HEK293 (cell line): ENCODE measurements at regions not wholly inside any gene's neighbourhood (a gene's known extent, or its start where the extent isn't known, plus 50 kb on each side); places are given as distances from the start of the nearest gene placed in this dataset.

Source experiments
- CTCF ChIA-PET: fragments of 350-600 bp; formaldehyde crosslinking; extraction: SDS; loops from one replicate; lab custom pipeline; 2021; ENCODE audit warnings: antibody characterized with exemption; lab: Yijun Ruan, JAX
- POLR2A ChIA-PET: fragments of 300-600 bp; formaldehyde crosslinking; extraction: SDS; loops from one replicate; lab custom pipeline; 2020; ENCODE audit warnings: antibody characterized with exemption, inconsistent platforms; lab: Yijun Ruan, JAX
- H3K27ac ChIP-seq: fragments of 200-500 bp; sonication (Bioruptor generic); 2 replicates; pipeline ENCODE4 v1.5.1; 2014; ENCODE audit warnings: low read depth, low read length, control low read depth, inconsistent platforms; ENCODE audit errors: extremely low read depth
- H3K36me3 ChIP-seq, 2 experiments: fragments of 200-500 bp in 1 of 2; sonication (Bioruptor generic) in 1 of 2; 1 replicate in 1 of 2; 2 replicates in 1 of 2; pipeline ENCODE4 v1.5.1; 2014 to 2017; ENCODE audit warnings: inconsistent platforms in 2 of 2, low read length in 2 of 2; ENCODE audit not compliant: control insufficient read depth in 2 of 2, insufficient read depth in 1 of 2
- H3K4me1 ChIP-seq: fragments of 200-500 bp; sonication (Bioruptor generic); 2 replicates; pipeline ENCODE4 v1.5.1; 2014; ENCODE audit warnings: mild to moderate bottlenecking, low read length, inconsistent platforms; ENCODE audit not compliant: control insufficient read depth, insufficient read depth
- H3K4me3 ChIP-seq: 2 replicates; pipeline ENCODE4 v1.5.1; 2011; ENCODE audit warnings: low read depth, mild to moderate bottlenecking, control low read depth, low read length, moderate library complexity
- H3K9me3 ChIP-seq: fragments of 200-500 bp; sonication (Bioruptor generic); 2 replicates; pipeline ENCODE4 v1.5.1; 2014; ENCODE audit warnings: low read depth, low read length, inconsistent platforms; ENCODE audit not compliant: control insufficient read depth, insufficient read depth
- CTCF ChIP-seq: fragments of 450-650 bp; formaldehyde crosslinking; IDR thresholded peaks from 2 replicates; pipeline ENCODE4 v1.5.1; 2016; ENCODE audit warnings: missing biosample characterization, missing genetic modification characterization
- HIC1 ChIP-seq: fragments of 450-650 bp; formaldehyde crosslinking; IDR thresholded peaks from 2 replicates; pipeline ENCODE4 v1.5.1; 2016; ENCODE audit warnings: missing biosample characterization, missing genetic modification characterization
- HOXC10 ChIP-seq: sonication (generic); formaldehyde crosslinking; IDR thresholded peaks from 2 replicates; pipeline ENCODE4 v1.8.1; 2023; ENCODE audit warnings: mild to moderate bottlenecking, missing genetic modification reagents
- PRDM4 ChIP-seq: fragments of 450-650 bp; formaldehyde crosslinking; IDR thresholded peaks from 2 replicates; pipeline ENCODE4 v1.5.1; 2017; ENCODE audit warnings: missing biosample characterization, missing genetic modification characterization
- SALL2 ChIP-seq: fragments of 450-650 bp; formaldehyde crosslinking; IDR thresholded peaks from 2 replicates; pipeline ENCODE4 v1.5.0; 2017; ENCODE audit warnings: missing biosample characterization, mild to moderate bottlenecking, missing genetic modification characterization, borderline replicate concordance
- TRIM28 ChIP-seq: IDR thresholded peaks from 2 replicates; pipeline ENCODE4 v1.6.1; 2011; ENCODE audit warnings: low read length, control low read depth, borderline replicate concordance
- ZNF140 ChIP-seq: fragments of 450-650 bp; formaldehyde crosslinking; IDR thresholded peaks from 2 replicates; pipeline ENCODE4 v1.5.1; 2016; ENCODE audit warnings: missing biosample characterization, missing genetic modification characterization
- ZNF248 ChIP-seq: fragments of 450-650 bp; formaldehyde crosslinking; IDR thresholded peaks from 2 replicates; pipeline ENCODE4 v1.5.1; 2017; ENCODE audit warnings: missing biosample characterization, missing genetic modification characterization
- ZNF280D ChIP-seq: fragments of 450-650 bp; formaldehyde crosslinking; IDR thresholded peaks from 2 replicates; pipeline ENCODE4 v1.5.1; 2016; ENCODE audit warnings: missing biosample characterization, missing genetic modification characterization
- ZNF354C ChIP-seq: fragments of 450-650 bp; formaldehyde crosslinking; IDR thresholded peaks from 2 replicates; pipeline ENCODE4 v1.5.1; 2016; ENCODE audit warnings: missing biosample characterization, missing genetic modification characterization, low read depth, borderline replicate concordance
- ZNF37A ChIP-seq: fragments of 450-650 bp; IDR thresholded peaks from 2 replicates; pipeline ENCODE4 v1.5.1; 2018; ENCODE audit warnings: missing biosample characterization, missing genetic modification characterization
- ZNF416 ChIP-seq: fragments of 450-650 bp; formaldehyde crosslinking; IDR thresholded peaks from 2 replicates; pipeline ENCODE4 v1.5.1; 2016; ENCODE audit warnings: missing biosample characterization, missing genetic modification characterization
- ZNF501 ChIP-seq: fragments of 450-650 bp; formaldehyde crosslinking; IDR thresholded peaks from 2 replicates; pipeline ENCODE4 v1.5.1; 2016; ENCODE audit warnings: missing biosample characterization, missing genetic modification characterization
- ZNF530 ChIP-seq: fragments of 450-650 bp; formaldehyde crosslinking; IDR thresholded peaks from 2 replicates; pipeline ENCODE4 v1.5.1; 2016; ENCODE audit warnings: low read depth, missing biosample characterization, missing genetic modification characterization
- ZNF555 ChIP-seq: fragments of 450-650 bp; formaldehyde crosslinking; conservative IDR thresholded peaks from 2 replicates; pipeline ENCODE4 v1.5.1; 2017; ENCODE audit warnings: missing biosample characterization, mild to moderate bottlenecking, missing genetic modification characterization, inconsistent platforms
- ZNF596 ChIP-seq: fragments of 450-650 bp; IDR thresholded peaks from 2 replicates; pipeline ENCODE4 v1.5.0; 2018; ENCODE audit warnings: missing biosample characterization, mild to moderate bottlenecking, missing genetic modification characterization, moderate library complexity
- ZNF624 ChIP-seq: fragments of 450-650 bp; formaldehyde crosslinking; IDR thresholded peaks from 2 replicates; pipeline ENCODE4 v1.5.1; 2017; ENCODE audit warnings: missing biosample characterization, missing genetic modification characterization
- ZNF785 ChIP-seq: fragments of 450-650 bp; formaldehyde crosslinking; IDR thresholded peaks from 2 replicates; pipeline ENCODE4 v1.5.1; 2016; ENCODE audit warnings: missing biosample characterization, missing genetic modification characterization

- TF ChIP-seq CTCF (tag by site-specific recombination) (no peak), ZNF416 (tag by site-specific recombination) (no peak), ZNF624 (no peak)
- H3K9me3 ChIP-seq, result no peaks in the 10 kb centered on the region
- H3K27ac ChIP-seq, result no peak overlapping the region
- H3K4me1 ChIP-seq, result no peaks in the 10 kb centered on the region
- H3K4me3 ChIP-seq, result no peak overlapping the region
- no peaks in the 10 kb centered on the region for H3K36me3 ChIP-seq
- CTCF ChIA-PET, result no interaction called here
- POLR2A ChIA-PET, result interaction anchor here (0.6 kb wide), 2 partner anchors 21 to 194 kb away, joined by 3 to 4 read pairs; no protein-coding TSS in a partner anchor
Measured at GRCh38 chr10:131846240-131847101, 54.3 kb upstream of the PPP2R2D start.

- H3K9me3 ChIP-seq, result no peaks in the 10 kb centered on the region
- TF ChIP-seq CTCF (tag by site-specific recombination) (no peak), HOXC10 (CRISPR knock-in tag) (no peak), PRDM4 (no peak), ZNF596 (tag by site-specific recombination) (no peak), ZNF37A (tag by site-specific recombination) (no peak), SALL2 (tag by site-specific recombination) (no peak), ZNF785 (no peak), ZNF501 (no peak), ZNF280D (no peak), ZNF555 (tag by site-specific recombination) (no peak), TRIM28 (no peak), HIC1 (no peak), ZNF354C (no peak), ZNF530 (tag by site-specific recombination) (no peak), ZNF248 (tag by site-specific recombination) (no peak), ZNF140 (tag by site-specific recombination) (no peak)
- POLR2A ChIA-PET, result interaction anchor here (0.6 kb wide), 1 partner anchor 193 kb away, joined by 4 read pairs; no protein-coding TSS in a partner anchor
- no peak overlapping the region for H3K4me3 ChIP-seq
- no peaks in the 10 kb centered on the region for H3K36me3 ChIP-seq
- CTCF ChIA-PET, result no interaction called here
- H3K27ac ChIP-seq, result no peak overlapping the region
- no peaks in the 10 kb centered on the region for H3K4me1 ChIP-seq
Measured at GRCh38 chr10:131847241-131847783, 53.5 kb upstream of the PPP2R2D start.
